Panc1 (cell line): ENCODE measurements at regions not wholly inside any gene's neighbourhood (a gene's known extent, or its start where the extent isn't known, plus 50 kb on each side); places are given as distances from the start of the nearest gene placed in this dataset.

ENCODE experiments used
- CTCF ChIP-seq: fragments of 450-650 bp; IDR thresholded peaks from 2 replicates; pipeline ENCODE4 v1.5.1; 2017; ENCODE audit warnings: mild to moderate bottlenecking
- POLR2AphosphoS5 ChIP-seq: IDR thresholded peaks from 2 replicates; pipeline ENCODE4 v1.6.1; 2012; ENCODE audit warnings: mild to moderate bottlenecking, low read depth, low read length, moderate library complexity
- REST ChIP-seq, 2 experiments: IDR thresholded peaks; 2 replicates each; pipeline ENCODE4 v1.6.1; 2011 to 2012; ENCODE audit warnings: low read depth in 2 of 2, control low read depth in 1 of 2, low read length in 1 of 2, mild to moderate bottlenecking in 1 of 2, moderate library complexity in 1 of 2; ENCODE audit not compliant: insufficient read depth in 1 of 2

GRCh38 chr7:115099906-115100305 lies 178.0 kb downstream of the MDFIC start:
- TF ChIP-seq CTCF (no peak), POLR2AphosphoS5 (no peak), REST (IDR thresholded peaks at IDR 0.05; ENCODE audit: insufficient read depth in 1 of 2, low read depth in 2 of 2, low read length in 1 of 2) (no peak)
